ENCODE measurements at regions not wholly inside any gene's neighbourhood (a gene's known extent, or its start where the extent isn't known, plus 50 kb on each side); places are given as distances from the start of the nearest gene placed in this dataset.

- Histone ChIP-seq H3K9me3 (ENCODE audit: control insufficient read depth in 1 of 2, low read length in 2 of 2) (no peaks in the 10 kb centered on the region), H3K27me3 (ENCODE audit: low read depth, low read length) (no peaks in the 10 kb centered on the region), H3K27ac (ENCODE audit: low read length) (no peak overlapping the region), H3K4me3 (ENCODE audit: low read depth in 1 of 2, low read length in 2 of 2) (no peak overlapping the region), H3K4me1 (ENCODE audit: control insufficient read depth in 1 of 2, insufficient read depth in 2 of 2, low read length in 2 of 2) (peaks cover 10 to 32% of the 10 kb centered on the region in 2 donors), H3K36me3 (ENCODE audit: control insufficient read depth in 1 of 2, insufficient read depth in 2 of 2, low read length in 2 of 2) (no peaks in the 10 kb centered on the region)
These were observed 295.7 kb upstream of the PRKD1 start for GRCh38 chr14:30223385-30223785.

- Histone ChIP-seq H3K4me3 (ENCODE audit: low read depth in 1 of 2, low read length in 2 of 2) (no peak overlapping the region), H3K27me3 (ENCODE audit: low read depth, low read length) (no peaks in the 10 kb centered on the region), H3K36me3 (ENCODE audit: control insufficient read depth in 1 of 2, insufficient read depth in 2 of 2, low read length in 2 of 2) (no peaks in the 10 kb centered on the region), H3K27ac (ENCODE audit: low read length) (no peak overlapping the region), H3K4me1 (ENCODE audit: control insufficient read depth in 1 of 2, insufficient read depth in 2 of 2, low read length in 2 of 2) (peaks cover 10 to 34% of the 10 kb centered on the region in 2 donors), H3K9me3 (ENCODE audit: control insufficient read depth in 1 of 2, low read length in 2 of 2) (no peaks in the 10 kb centered on the region)
These were observed 296.3 kb upstream of the PRKD1 start for GRCh38 chr14:30223966-30224365.

DNA sequence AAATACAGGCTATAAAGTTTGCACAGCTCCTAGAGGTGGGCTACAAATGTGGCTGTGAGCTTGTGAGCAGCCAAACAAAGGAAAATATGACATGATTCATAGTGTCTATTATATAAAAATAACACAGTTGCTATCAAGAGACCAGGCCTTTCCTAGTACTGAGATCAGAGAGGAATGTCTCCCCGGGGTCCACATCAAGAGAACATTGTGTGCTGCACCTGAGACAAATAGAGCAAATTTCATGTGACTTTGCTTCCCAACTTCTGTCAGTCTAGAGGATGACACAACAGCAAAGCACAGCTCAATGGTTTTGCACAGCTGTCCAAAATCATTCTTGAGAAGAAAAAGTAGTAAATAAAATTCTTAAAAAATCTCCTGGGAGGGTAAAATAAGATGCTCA, 297.5 kb upstream of the PRKD1 start:
- peaks cover 10 to 34% of the 10 kb centered on the region in 2 donors for H3K4me1 ChIP-seq (ENCODE audit: control insufficient read depth in 1 of 2, insufficient read depth in 2 of 2, low read length in 2 of 2)

GRCh38 chr14:30227436-30227835, 299.8 kb upstream of the PRKD1 start:
- Histone ChIP-seq H3K9me3 (ENCODE audit: control insufficient read depth in 1 of 2, low read length in 2 of 2) (no peaks in the 10 kb centered on the region), H3K27me3 (ENCODE audit: low read depth, low read length) (no peaks in the 10 kb centered on the region), H3K36me3 (ENCODE audit: control insufficient read depth in 1 of 2, insufficient read depth in 2 of 2, low read length in 2 of 2) (no peaks in the 10 kb centered on the region), H3K27ac (ENCODE audit: low read length) (no peak overlapping the region), H3K4me1 (ENCODE audit: control insufficient read depth in 1 of 2, insufficient read depth in 2 of 2, low read length in 2 of 2) (peaks cover 10 to 34% of the 10 kb centered on the region in 2 donors), H3K4me3 (ENCODE audit: low read depth in 1 of 2, low read length in 2 of 2) (no peak overlapping the region)

More for the DNA sequence above, 297.5 kb upstream of the PRKD1 start:
- Histone ChIP-seq H3K36me3 (ENCODE audit: control insufficient read depth in 1 of 2, insufficient read depth in 2 of 2, low read length in 2 of 2) (no peaks in the 10 kb centered on the region), H3K9me3 (ENCODE audit: control insufficient read depth in 1 of 2, low read length in 2 of 2) (no peaks in the 10 kb centered on the region), H3K4me3 (ENCODE audit: low read depth in 1 of 2, low read length in 2 of 2) (no peak overlapping the region), H3K27ac (ENCODE audit: low read length) (no peak overlapping the region), H3K27me3 (ENCODE audit: low read depth, low read length) (no peaks in the 10 kb centered on the region)

DNA sequence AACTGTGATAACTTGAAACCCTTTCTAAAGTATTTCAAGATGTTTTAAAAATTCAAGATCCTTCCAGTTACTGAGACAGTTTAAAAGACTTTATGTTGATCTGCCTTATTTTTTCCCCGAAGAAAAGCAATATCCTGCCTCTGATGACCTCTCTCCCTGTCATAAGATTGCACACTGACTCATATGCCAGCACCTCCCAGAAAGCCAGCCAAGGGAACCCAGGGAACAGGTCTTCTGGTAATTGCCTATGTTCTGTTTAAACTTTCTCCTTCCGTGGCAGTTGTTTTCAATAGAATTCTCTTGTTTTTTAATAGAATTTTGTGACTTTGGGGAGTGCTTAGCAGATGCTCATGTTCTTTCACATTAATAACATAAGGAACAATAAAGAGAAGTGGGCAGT, 300.2 kb upstream of the PRKD1 start:
- Histone ChIP-seq H3K27me3 (ENCODE audit: low read depth, low read length) (no peaks in the 10 kb centered on the region), H3K27ac (ENCODE audit: low read length) (no peak overlapping the region), H3K36me3 (ENCODE audit: control insufficient read depth in 1 of 2, insufficient read depth in 2 of 2, low read length in 2 of 2) (no peaks in the 10 kb centered on the region), H3K9me3 (ENCODE audit: control insufficient read depth in 1 of 2, low read length in 2 of 2) (no peaks in the 10 kb centered on the region), H3K4me3 (ENCODE audit: low read depth in 1 of 2, low read length in 2 of 2) (no peak overlapping the region), H3K4me1 (ENCODE audit: control insufficient read depth in 1 of 2, insufficient read depth in 2 of 2, low read length in 2 of 2) (peaks cover 8 to 30% of the 10 kb centered on the region in 2 donors)

DNA sequence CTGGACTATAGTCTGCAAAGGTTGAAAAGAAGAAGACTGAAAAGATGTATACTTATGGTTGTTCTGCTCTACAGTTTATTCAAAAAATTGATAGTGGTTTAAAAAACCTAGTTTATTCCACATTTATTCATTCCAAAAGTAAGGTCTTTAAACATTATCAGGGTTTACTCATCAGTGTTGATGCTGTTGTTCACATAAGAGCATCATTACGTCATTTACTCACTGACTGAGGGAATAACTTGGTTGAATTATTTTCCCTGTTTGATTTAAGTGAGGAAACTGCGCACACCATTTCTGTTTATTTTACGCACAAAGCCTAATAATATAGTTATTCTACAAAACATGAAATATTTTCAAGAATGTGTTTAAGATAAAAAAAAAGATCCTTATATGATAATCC, 303.1 kb upstream of the PRKD1 start:
- H3K27ac ChIP-seq (ENCODE audit: low read length), result no peak overlapping the region
- no peaks in the 10 kb centered on the region for H3K27me3 ChIP-seq (ENCODE audit: low read depth, low read length)
- no peaks in the 10 kb centered on the region for H3K36me3 ChIP-seq (ENCODE audit: control insufficient read depth in 1 of 2, insufficient read depth in 2 of 2, low read length in 2 of 2)
- H3K4me3 ChIP-seq (ENCODE audit: low read depth in 1 of 2, low read length in 2 of 2), result no peak overlapping the region
- no peaks in the 10 kb centered on the region for H3K9me3 ChIP-seq (ENCODE audit: control insufficient read depth in 1 of 2, low read length in 2 of 2)
- peaks cover 0 to 9% of the 10 kb centered on the region in 2 donors for H3K4me1 ChIP-seq (ENCODE audit: control insufficient read depth in 1 of 2, insufficient read depth in 2 of 2, low read length in 2 of 2)

- no peaks in the 10 kb centered on the region for H3K36me3 ChIP-seq (ENCODE audit: control insufficient read depth in 1 of 2, insufficient read depth in 2 of 2, low read length in 2 of 2)
- no peaks in the 10 kb centered on the region for H3K9me3 ChIP-seq (ENCODE audit: control insufficient read depth in 1 of 2, low read length in 2 of 2)
- H3K4me1 ChIP-seq (ENCODE audit: control insufficient read depth in 1 of 2, insufficient read depth in 2 of 2, low read length in 2 of 2), result no peaks in the 10 kb centered on the region
- no peaks in the 10 kb centered on the region for H3K27me3 ChIP-seq (ENCODE audit: low read depth, low read length)
- no peak overlapping the region for H3K4me3 ChIP-seq (ENCODE audit: low read depth in 1 of 2, low read length in 2 of 2)
- H3K27ac ChIP-seq (ENCODE audit: low read length), result no peak overlapping the region
These were observed 307.3 kb upstream of the PRKD1 start for GRCh38 chr14:30234966-30235365.

GRCh38 chr14:30235485-30235884, 307.8 kb upstream of the PRKD1 start:
- H3K27me3 ChIP-seq (ENCODE audit: low read depth, low read length), result no peaks in the 10 kb centered on the region
- H3K4me1 ChIP-seq (ENCODE audit: control insufficient read depth in 1 of 2, insufficient read depth in 2 of 2, low read length in 2 of 2), result no peaks in the 10 kb centered on the region
- H3K4me3 ChIP-seq (ENCODE audit: low read depth in 1 of 2, low read length in 2 of 2), result no peak overlapping the region
- no peaks in the 10 kb centered on the region for H3K36me3 ChIP-seq (ENCODE audit: control insufficient read depth in 1 of 2, insufficient read depth in 2 of 2, low read length in 2 of 2)
- no peak overlapping the region for H3K27ac ChIP-seq (ENCODE audit: low read length)
- no peaks in the 10 kb centered on the region for H3K9me3 ChIP-seq (ENCODE audit: control insufficient read depth in 1 of 2, low read length in 2 of 2)

DNA sequence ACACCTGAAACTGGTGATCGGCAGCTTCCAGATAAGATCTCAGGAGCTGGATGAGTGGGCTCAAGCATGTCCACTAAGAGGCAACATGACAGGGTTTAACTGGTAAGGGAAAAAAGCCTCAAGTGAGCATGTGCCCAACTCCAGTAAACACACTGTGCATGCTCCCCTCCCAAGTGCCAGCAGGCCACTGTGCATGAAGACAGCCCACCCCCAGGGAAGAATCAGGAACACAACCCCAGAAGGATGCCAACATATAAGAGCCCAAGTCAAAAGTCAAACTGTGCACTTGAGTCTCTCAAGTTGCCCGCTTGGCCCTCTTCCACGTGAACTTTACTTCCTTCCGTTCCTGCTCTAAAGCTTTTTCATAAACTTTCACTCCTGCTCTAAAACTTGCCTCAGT, 311.3 kb upstream of the PRKD1 start:
- H3K36me3 ChIP-seq (ENCODE audit: control insufficient read depth in 1 of 2, insufficient read depth in 2 of 2, low read length in 2 of 2), result no peaks in the 10 kb centered on the region

GRCh38 chr14:30240018-30240417, 312.4 kb upstream of the PRKD1 start:
- H3K27me3 ChIP-seq (ENCODE audit: low read depth, low read length), result no peaks in the 10 kb centered on the region
- H3K4me1 ChIP-seq (ENCODE audit: control insufficient read depth in 1 of 2, insufficient read depth in 2 of 2, low read length in 2 of 2), result no peaks in the 10 kb centered on the region
- no peak overlapping the region for H3K4me3 ChIP-seq (ENCODE audit: low read depth in 1 of 2, low read length in 2 of 2)
- H3K27ac ChIP-seq (ENCODE audit: low read length), result no peak overlapping the region
- no peaks in the 10 kb centered on the region for H3K9me3 ChIP-seq (ENCODE audit: control insufficient read depth in 1 of 2, low read length in 2 of 2)
- no peaks in the 10 kb centered on the region for H3K36me3 ChIP-seq (ENCODE audit: control insufficient read depth in 1 of 2, insufficient read depth in 2 of 2, low read length in 2 of 2)

More for the DNA sequence above, 311.3 kb upstream of the PRKD1 start:
- Histone ChIP-seq H3K4me3 (ENCODE audit: low read depth in 1 of 2, low read length in 2 of 2) (no peak overlapping the region), H3K4me1 (ENCODE audit: control insufficient read depth in 1 of 2, insufficient read depth in 2 of 2, low read length in 2 of 2) (no peaks in the 10 kb centered on the region), H3K9me3 (ENCODE audit: control insufficient read depth in 1 of 2, low read length in 2 of 2) (no peaks in the 10 kb centered on the region), H3K27ac (ENCODE audit: low read length) (no peak overlapping the region), H3K27me3 (ENCODE audit: low read depth, low read length) (no peaks in the 10 kb centered on the region)

- Histone ChIP-seq H3K4me3 (ENCODE audit: low read depth in 1 of 2, low read length in 2 of 2) (no peak overlapping the region), H3K27me3 (ENCODE audit: low read depth, low read length) (no peaks in the 10 kb centered on the region), H3K36me3 (ENCODE audit: control insufficient read depth in 1 of 2, insufficient read depth in 2 of 2, low read length in 2 of 2) (no peaks in the 10 kb centered on the region), H3K9me3 (ENCODE audit: control insufficient read depth in 1 of 2, low read length in 2 of 2) (no peaks in the 10 kb centered on the region), H3K4me1 (ENCODE audit: control insufficient read depth in 1 of 2, insufficient read depth in 2 of 2, low read length in 2 of 2) (no peaks in the 10 kb centered on the region), H3K27ac (ENCODE audit: low read length) (no peak overlapping the region)
These were observed 313.0 kb upstream of the PRKD1 start for GRCh38 chr14:30240685-30241084.

DNA sequence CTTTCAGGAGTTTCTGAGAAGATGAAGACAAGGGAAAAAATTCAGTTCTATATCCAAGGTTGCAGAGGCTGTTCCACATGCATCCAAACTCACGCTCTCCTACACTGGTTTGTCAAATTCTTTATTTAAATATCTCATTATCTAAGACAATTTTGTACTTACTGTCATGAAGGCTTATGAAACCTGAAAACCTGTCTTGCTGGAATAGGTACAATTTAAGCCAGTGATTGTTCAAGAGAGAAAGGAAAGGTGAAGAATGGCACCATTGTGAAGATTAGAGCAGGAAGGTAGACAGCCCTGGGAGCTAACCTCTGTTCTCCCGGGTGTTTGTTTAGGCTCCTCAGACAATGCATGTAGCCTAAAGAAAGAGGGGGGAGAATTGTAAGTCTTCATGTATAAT, 315.1 kb upstream of the PRKD1 start:
- Histone ChIP-seq H3K27me3 (ENCODE audit: low read depth, low read length) (no peaks in the 10 kb centered on the region), H3K36me3 (ENCODE audit: control insufficient read depth in 1 of 2, insufficient read depth in 2 of 2, low read length in 2 of 2) (no peaks in the 10 kb centered on the region), H3K9me3 (ENCODE audit: control insufficient read depth in 1 of 2, low read length in 2 of 2) (no peaks in the 10 kb centered on the region), H3K27ac (ENCODE audit: low read length) (no peak overlapping the region), H3K4me1 (ENCODE audit: control insufficient read depth in 1 of 2, insufficient read depth in 2 of 2, low read length in 2 of 2) (no peaks in the 10 kb centered on the region), H3K4me3 (ENCODE audit: low read depth in 1 of 2, low read length in 2 of 2) (no peak overlapping the region)

Measured in muscle layer of duodenum (tissue), 2 donors.